Osteoblast (primary cell): ENCODE measurements at regions not wholly inside any gene's neighbourhood (a gene's known extent, or its start where the extent isn't known, plus 50 kb on each side); places are given as distances from the start of the nearest gene placed in this dataset.

Experiments
- DNase-seq: peaks from one replicate; pipeline ENCODE4 v3.0.0; 2011; ENCODE audit warnings: low spot score, mixed read lengths; ENCODE audit not compliant: insufficient read length; ENCODE audit errors: missing footprints
- H2AFZ ChIP-seq: 2 replicates; pipeline ENCODE4 v1.6.0; 2011; ENCODE audit warnings: mild to moderate bottlenecking, low read length
- H3K27ac ChIP-seq: 2 replicates; pipeline ENCODE4 v1.5.1; 2011; ENCODE audit warnings: mild to moderate bottlenecking, low read depth, low read length, moderate library complexity
- H3K27me3 ChIP-seq: 2 replicates; pipeline ENCODE4 v1.6.0; 2012; ENCODE audit warnings: mild to moderate bottlenecking, control low read depth, inconsistent platforms, low read length, moderate library complexity; ENCODE audit not compliant: insufficient read depth
- H3K36me3 ChIP-seq: 2 replicates; pipeline ENCODE4 v1.5.1; 2011; ENCODE audit warnings: mild to moderate bottlenecking, low read length, control low read depth, moderate library complexity; ENCODE audit not compliant: insufficient read depth
- H3K4me1 ChIP-seq: 2 replicates; pipeline ENCODE4 v1.5.1; 2011; ENCODE audit warnings: mild to moderate bottlenecking, low read length, control low read depth, moderate library complexity; ENCODE audit not compliant: insufficient read depth
- H3K4me2 ChIP-seq: 2 replicates; pipeline ENCODE4 v1.6.0; 2011; ENCODE audit warnings: mild to moderate bottlenecking, low read length; ENCODE audit not compliant: insufficient read depth
- H3K4me3 ChIP-seq: fragments of 200-600 bp; sonication (generic); 3 replicates; pipeline ENCODE4 v1.5.1; 2012; ENCODE audit warnings: mild to moderate bottlenecking, low read length, inconsistent platforms; ENCODE audit not compliant: insufficient read depth
- H3K79me2 ChIP-seq: 2 replicates; pipeline ENCODE4 v1.6.0; 2012; ENCODE audit warnings: mild to moderate bottlenecking, low read length, control low read depth, inconsistent platforms; ENCODE audit not compliant: insufficient read depth
- H3K9me3 ChIP-seq: 2 replicates; pipeline ENCODE4 v1.5.1; 2011; ENCODE audit warnings: low read depth, low read length, control low read depth
- H4K20me1 ChIP-seq: 2 replicates; pipeline ENCODE4 v1.6.0; 2012; ENCODE audit warnings: mild to moderate bottlenecking, low read length, control low read depth; ENCODE audit not compliant: insufficient read depth
- TF ChIP-seq, protein P1 (sequence below): IDR thresholded peaks from 2 replicates; pipeline ENCODE4 v1.5.1; 2011; ENCODE audit warnings: mild to moderate bottlenecking, low read depth, low read length, moderate library complexity; ENCODE audit errors: extremely low read depth

DNA sequence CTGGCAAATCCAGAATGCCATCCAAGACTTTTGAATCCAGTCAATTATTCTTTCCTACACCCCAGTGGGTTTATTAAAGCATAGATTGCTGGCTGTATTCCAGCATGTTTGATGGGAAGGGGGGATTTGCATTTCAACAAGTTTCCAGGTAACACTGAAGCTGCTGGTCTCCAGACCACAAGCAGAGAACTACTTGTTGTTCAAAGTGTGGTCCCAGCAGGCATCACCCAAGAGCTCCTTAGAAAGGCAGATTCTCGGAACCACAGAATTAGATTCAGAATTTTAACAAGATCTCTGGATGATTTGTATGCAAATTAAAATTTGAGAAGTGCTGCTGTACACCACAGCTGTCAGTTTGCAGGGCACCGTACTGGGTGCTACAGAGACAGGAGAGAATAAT lies 216.3 kb upstream of the FAM78B start:
- no peak overlapping the region for H2AFZ ChIP-seq
- no peaks in the 10 kb centered on the region for H3K27me3 ChIP-seq
- no peaks in the 10 kb centered on the region for H3K79me2 ChIP-seq
- no peaks in the 10 kb centered on the region for H3K36me3 ChIP-seq
- H3K27ac ChIP-seq = no peak overlapping the region
- H3K9me3 ChIP-seq = no peaks in the 10 kb centered on the region
- H3K4me3 ChIP-seq = no peak overlapping the region
- DNase-seq = no peak
- no peaks in the 10 kb centered on the region for H3K4me1 ChIP-seq
- TF ChIP-seq, protein P1, sequence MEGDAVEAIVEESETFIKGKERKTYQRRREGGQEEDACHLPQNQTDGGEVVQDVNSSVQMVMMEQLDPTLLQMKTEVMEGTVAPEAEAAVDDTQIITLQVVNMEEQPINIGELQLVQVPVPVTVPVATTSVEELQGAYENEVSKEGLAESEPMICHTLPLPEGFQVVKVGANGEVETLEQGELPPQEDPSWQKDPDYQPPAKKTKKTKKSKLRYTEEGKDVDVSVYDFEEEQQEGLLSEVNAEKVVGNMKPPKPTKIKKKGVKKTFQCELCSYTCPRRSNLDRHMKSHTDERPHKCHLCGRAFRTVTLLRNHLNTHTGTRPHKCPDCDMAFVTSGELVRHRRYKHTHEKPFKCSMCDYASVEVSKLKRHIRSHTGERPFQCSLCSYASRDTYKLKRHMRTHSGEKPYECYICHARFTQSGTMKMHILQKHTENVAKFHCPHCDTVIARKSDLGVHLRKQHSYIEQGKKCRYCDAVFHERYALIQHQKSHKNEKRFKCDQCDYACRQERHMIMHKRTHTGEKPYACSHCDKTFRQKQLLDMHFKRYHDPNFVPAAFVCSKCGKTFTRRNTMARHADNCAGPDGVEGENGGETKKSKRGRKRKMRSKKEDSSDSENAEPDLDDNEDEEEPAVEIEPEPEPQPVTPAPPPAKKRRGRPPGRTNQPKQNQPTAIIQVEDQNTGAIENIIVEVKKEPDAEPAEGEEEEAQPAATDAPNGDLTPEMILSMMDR = no peak
- no peaks in the 10 kb centered on the region for H4K20me1 ChIP-seq
- H3K4me2 ChIP-seq = no peak overlapping the region

DNA sequence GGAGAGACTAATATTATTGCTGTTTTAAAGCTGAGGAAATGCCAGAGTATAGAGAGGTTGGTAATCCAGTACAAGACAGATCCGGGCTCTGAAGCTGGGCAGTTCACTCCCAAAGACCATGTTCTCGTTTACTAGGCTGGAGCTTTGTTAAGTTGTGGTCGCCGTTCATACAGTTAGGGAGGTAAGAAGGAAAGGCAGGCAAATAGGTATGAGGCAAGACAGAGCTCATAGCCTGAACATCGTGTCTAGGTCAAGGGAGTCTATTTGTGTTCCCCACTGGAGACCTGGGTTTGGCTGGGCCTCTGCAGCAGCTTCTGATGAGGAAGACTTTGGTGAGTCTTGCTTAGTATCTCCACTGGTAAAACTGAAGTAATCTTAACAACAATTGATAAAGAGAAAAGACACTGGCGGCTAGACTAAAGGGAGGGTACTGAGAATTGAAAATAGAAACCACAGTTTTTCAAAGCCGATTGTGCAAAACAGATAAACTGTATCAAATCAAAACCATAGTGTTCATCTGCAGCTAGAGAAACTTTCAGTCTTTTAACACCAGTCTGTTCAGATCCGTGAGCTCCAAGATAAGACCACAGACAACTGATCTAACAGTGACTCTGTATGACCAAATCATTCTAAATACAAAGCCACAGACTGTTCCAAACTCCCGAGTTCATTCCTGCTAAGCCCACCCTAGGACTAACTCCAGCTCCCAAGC lies 217.0 kb upstream of the FAM78B start:
- no peaks in the 10 kb centered on the region for H4K20me1 ChIP-seq
- H3K4me1 ChIP-seq = no peaks in the 10 kb centered on the region
- H3K4me3 ChIP-seq = no peak overlapping the region
- no peaks in the 10 kb centered on the region for H3K9me3 ChIP-seq
- H3K36me3 ChIP-seq = no peaks in the 10 kb centered on the region
- no peaks in the 10 kb centered on the region for H3K79me2 ChIP-seq
- TF ChIP-seq, protein P1 = no peak
- H3K27ac ChIP-seq = no peak overlapping the region
- no peaks in the 10 kb centered on the region for H3K27me3 ChIP-seq
- no peak for DNase-seq
- no peak overlapping the region for H3K4me2 ChIP-seq
- no peak overlapping the region for H2AFZ ChIP-seq

DNA sequence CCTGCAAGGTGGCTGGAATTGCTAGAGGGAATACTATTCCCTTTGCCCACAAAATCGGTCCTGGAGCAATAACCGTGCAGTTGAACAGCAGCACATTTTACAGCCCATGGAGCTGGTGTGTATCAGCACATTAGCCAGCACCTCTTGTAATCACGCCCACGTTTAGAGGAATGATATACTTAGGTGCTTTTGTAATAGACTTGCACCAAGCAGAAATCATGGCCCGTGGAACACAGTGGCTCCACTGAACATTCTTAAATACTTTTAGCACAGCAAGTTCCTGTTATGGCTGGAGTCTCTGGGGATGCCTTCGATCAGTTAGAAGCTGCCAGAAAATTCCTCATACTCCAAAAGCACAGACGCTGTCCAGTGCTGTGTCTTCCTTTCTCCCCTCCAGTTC lies 218.1 kb upstream of the FAM78B start:
- H3K79me2 ChIP-seq = no peaks in the 10 kb centered on the region
- no peak overlapping the region for H3K4me3 ChIP-seq
- no peak overlapping the region for H3K4me2 ChIP-seq
- H2AFZ ChIP-seq = no peak overlapping the region
- H3K4me1 ChIP-seq = no peaks in the 10 kb centered on the region
- no peaks in the 10 kb centered on the region for H3K27me3 ChIP-seq
- H3K27ac ChIP-seq = no peak overlapping the region
- no peaks in the 10 kb centered on the region for H3K36me3 ChIP-seq
- H3K9me3 ChIP-seq = no peaks in the 10 kb centered on the region
- H4K20me1 ChIP-seq = no peaks in the 10 kb centered on the region
- no peak for DNase-seq
- TF ChIP-seq, protein P1 = no peak

DNA sequence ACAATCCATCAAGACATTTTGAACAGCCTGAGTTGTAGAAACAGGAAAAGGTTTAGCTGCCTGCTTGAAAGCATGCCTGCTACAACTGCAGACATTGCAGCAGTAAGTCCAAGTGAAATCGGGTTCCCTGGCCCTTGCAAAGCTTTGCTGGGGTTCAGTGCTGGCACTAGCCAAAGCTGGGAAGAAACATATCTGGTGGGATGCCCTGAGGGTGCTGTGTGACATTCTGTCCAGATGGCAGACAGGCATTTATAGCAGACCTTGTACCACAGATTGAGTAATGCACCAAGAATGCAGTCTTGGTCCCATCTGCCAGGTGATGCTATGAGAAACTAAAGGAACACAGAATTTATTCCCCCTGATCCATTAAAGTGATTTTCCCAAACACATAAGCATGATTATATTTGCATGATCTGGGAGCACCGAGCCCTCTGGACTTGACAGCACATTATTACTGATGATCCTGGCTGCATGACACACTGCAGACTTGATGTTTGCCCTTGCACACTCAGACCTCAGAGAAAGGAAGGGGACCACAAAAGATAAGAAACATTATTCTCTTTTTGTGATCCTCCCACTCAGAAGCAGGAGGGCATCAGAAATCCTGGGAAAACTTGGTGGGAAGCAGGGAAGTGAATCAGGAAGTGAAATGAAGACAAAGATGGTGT lies 223.7 kb upstream of the FAM78B start:
- Histone ChIP-seq H4K20me1 (no peaks in the 10 kb centered on the region), H3K36me3 (no peaks in the 10 kb centered on the region), H3K9me3 (no peaks in the 10 kb centered on the region), H3K27ac (no peak overlapping the region), H3K79me2 (no peaks in the 10 kb centered on the region), H2AFZ (no peak overlapping the region), H3K27me3 (no peaks in the 10 kb centered on the region), H3K4me2 (no peak overlapping the region), H3K4me3 (no peak overlapping the region), H3K4me1 (no peaks in the 10 kb centered on the region)
- TF ChIP-seq, protein P1 = no peak
- DNase-seq = no peak
